ENCODE measurements at regions not wholly inside any gene's neighbourhood (a gene's known extent, or its start where the extent isn't known, plus 50 kb on each side); places are given as distances from the start of the nearest gene placed in this dataset.

- DNase-seq (no peak), ATAC-seq (ENCODE audit: low read depth) (no peak)
- Mint-ChIP-seq H3K4me1 (no peaks in the 10 kb centered on the region), H3K4me3 (no peak overlapping the region), H3K27me3 (peaks cover 15% of the 10 kb centered on the region), H3K9me3 (peaks cover 25% of the 10 kb centered on the region), H3K27ac (no peak overlapping the region), H3K36me3 (ENCODE audit: low read depth) (no peaks in the 10 kb centered on the region)
- intact Hi-C loops (cut with micrococcal nuclease): no loop called here
- POLR2A ChIA-PET: no interaction called here
- CTCF ChIA-PET: no interaction called here
- TF ChIP-seq CTCF (IDR thresholded peaks at IDR 0.05): no peak
Observed at GRCh38 chr9:93731963-93732362, 155.6 kb downstream of the PHF2 start.

GRCh38 chr9:93730648-93731047 lies 154.3 kb downstream of the PHF2 start:
- H3K4me3 Mint-ChIP-seq: no peak overlapping the region
- POLR2A ChIA-PET: no interaction called here
- no peak for TF ChIP-seq CTCF (IDR thresholded peaks at IDR 0.05)

GRCh38 chr9:93730217-93730616 lies 153.8 kb downstream of the PHF2 start:
- H3K4me3 Mint-ChIP-seq: no peak overlapping the region
- H3K4me1 Mint-ChIP-seq: no peaks in the 10 kb centered on the region
- no peak for ATAC-seq (ENCODE audit: low read depth)
- DNase-seq: no peak
- POLR2A ChIA-PET: no interaction called here
- no peak for TF ChIP-seq CTCF (IDR thresholded peaks at IDR 0.05)
- peaks cover 17% of the 10 kb centered on the region for H3K9me3 Mint-ChIP-seq
- H3K36me3 Mint-ChIP-seq (ENCODE audit: low read depth): no peaks in the 10 kb centered on the region
- peaks cover 15% of the 10 kb centered on the region for H3K27me3 Mint-ChIP-seq
- CTCF ChIA-PET: no interaction called here
- intact Hi-C loops (cut with micrococcal nuclease): no loop called here
- no peak overlapping the region for H3K27ac Mint-ChIP-seq

More at GRCh38 chr9:93730648-93731047, 154.3 kb downstream of the PHF2 start:
- H3K4me1 Mint-ChIP-seq: no peaks in the 10 kb centered on the region
- intact Hi-C loops (cut with micrococcal nuclease): no loop called here
- H3K27me3 Mint-ChIP-seq: peaks cover 15% of the 10 kb centered on the region
- no peak overlapping the region for H3K27ac Mint-ChIP-seq
- no peak for DNase-seq
- no peak for ATAC-seq (ENCODE audit: low read depth)
- H3K36me3 Mint-ChIP-seq (ENCODE audit: low read depth): no peaks in the 10 kb centered on the region
- H3K9me3 Mint-ChIP-seq: peaks cover 21% of the 10 kb centered on the region
- CTCF ChIA-PET: no interaction called here
